ENCODE measurements at regions not wholly inside any gene's neighbourhood (a gene's known extent, or its start where the extent isn't known, plus 50 kb on each side); places are given as distances from the start of the nearest gene placed in this dataset.
"Not testable (repeated sequence)": the region's sequence is repeated elsewhere in the genome, so short reads cannot be mapped to it uniquely, and the experiment has no call there.

- H3K36me3 ChIP-seq = no peaks in the 10 kb centered on the region
- DNase-seq = no peak
- no peak overlapping the region for H3K27ac ChIP-seq
- no peaks in the 10 kb centered on the region for H3K9me3 ChIP-seq
- no peaks in the 10 kb centered on the region for H3K4me1 ChIP-seq
- H3K4me3 ChIP-seq = no peak overlapping the region
- TF ChIP-seq POLR2A (IDR thresholded peaks at IDR 0.05) (no peak), CTCF (IDR thresholded peaks at IDR 0.05) (no peak)
- H3K27me3 ChIP-seq = no peaks in the 10 kb centered on the region
- intact Hi-C loops (cut with DNase I; ENCODE audit: low total_unique reads) = no loop called here
These were observed 1014.5 kb upstream of the MANEA start for GRCh38 chr6:94562846-94563245.

- TF ChIP-seq POLR2A (IDR thresholded peaks at IDR 0.05) = no peak
- TF ChIP-seq CTCF (IDR thresholded peaks at IDR 0.05) = no peak
- Histone ChIP-seq H3K27me3 (no peaks in the 10 kb centered on the region), H3K9me3 (no peaks in the 10 kb centered on the region), H3K4me1 (no peaks in the 10 kb centered on the region), H3K4me3 (no peak overlapping the region), H3K36me3 (no peaks in the 10 kb centered on the region), H3K27ac (no peak overlapping the region)
- intact Hi-C loops (cut with DNase I; ENCODE audit: low total_unique reads) = no loop called here
- no peak for DNase-seq
These were observed 1017.4 kb upstream of the MANEA start for GRCh38 chr6:94559829-94560537.

- intact Hi-C loops (cut with DNase I; ENCODE audit: low total_unique reads); H3K4me3 ChIP-seq; DNase-seq; H3K27ac ChIP-seq; H3K36me3 ChIP-seq; H3K4me1 ChIP-seq; H3K27me3 ChIP-seq; H3K9me3 ChIP-seq: not testable (repeated sequence)
These were observed 1020.1 kb upstream of the MANEA start for GRCh38 chr6:94557207-94557606.

GRCh38 chr6:94548201-94548600, 1029.1 kb upstream of the MANEA start:
- intact Hi-C loops (cut with DNase I; ENCODE audit: low total_unique reads) = no loop called here
- no peak overlapping the region for H3K27ac ChIP-seq
- H3K9me3 ChIP-seq = no peaks in the 10 kb centered on the region
- H3K4me3 ChIP-seq = no peak overlapping the region
- DNase-seq = no peak
- H3K4me1 ChIP-seq = no peaks in the 10 kb centered on the region
- no peaks in the 10 kb centered on the region for H3K27me3 ChIP-seq
- no peaks in the 10 kb centered on the region for H3K36me3 ChIP-seq
- TF ChIP-seq CTCF (IDR thresholded peaks at IDR 0.05) = no peak
- TF ChIP-seq POLR2A (IDR thresholded peaks at IDR 0.05) = no peak

- intact Hi-C loops (cut with DNase I; ENCODE audit: low total_unique reads) = no loop called here
- Histone ChIP-seq H3K27ac (no peak overlapping the region), H3K4me1 (no peaks in the 10 kb centered on the region), H3K4me3 (no peak overlapping the region), H3K27me3 (no peaks in the 10 kb centered on the region), H3K36me3 (no peaks in the 10 kb centered on the region), H3K9me3 (no peaks in the 10 kb centered on the region)
- no peak for DNase-seq
- TF ChIP-seq POLR2A (IDR thresholded peaks at IDR 0.05) (no peak), CTCF (IDR thresholded peaks at IDR 0.05) (no peak)
These were observed 1041.5 kb upstream of the MANEA start for GRCh38 chr6:94535798-94536197.
